Limb (tissue), 2 donors: ENCODE measurements at regions not wholly inside any gene's neighbourhood (a gene's known extent, or its start where the extent isn't known, plus 50 kb on each side); places are given as distances from the start of the nearest gene placed in this dataset.
"Not testable (repeated sequence)": the region's sequence is repeated elsewhere in the genome, so short reads cannot be mapped to it uniquely, and the experiment has no call there.

Experiments used
- DNase-seq, 2 donors: peaks; one replicate each; pipeline ENCODE4 v3.0.0-alpha.2; 2016; ENCODE audit errors: extremely low spot score in 2 of 2

DNA sequence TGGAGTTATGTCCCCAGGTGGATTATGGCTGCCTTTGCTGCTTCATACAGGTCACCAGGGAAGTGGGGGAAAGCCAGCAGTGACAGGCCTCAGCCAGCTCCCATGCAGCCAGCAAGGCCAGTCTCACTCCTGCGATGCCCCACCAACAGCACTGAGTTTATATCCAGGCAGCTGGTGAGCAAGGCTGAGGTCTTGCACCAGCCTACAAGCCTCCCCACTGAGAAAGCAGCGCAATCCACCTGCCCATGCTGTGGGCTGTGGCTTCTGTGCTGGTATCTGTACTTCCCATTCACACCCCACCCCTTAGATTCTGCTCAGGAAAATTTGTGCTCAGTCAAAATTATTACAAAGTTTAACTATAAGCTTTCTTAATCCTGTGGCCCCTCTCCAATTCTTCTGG, 153.5 kb downstream of the HHIP start:
- no peak for DNase-seq

DNA sequence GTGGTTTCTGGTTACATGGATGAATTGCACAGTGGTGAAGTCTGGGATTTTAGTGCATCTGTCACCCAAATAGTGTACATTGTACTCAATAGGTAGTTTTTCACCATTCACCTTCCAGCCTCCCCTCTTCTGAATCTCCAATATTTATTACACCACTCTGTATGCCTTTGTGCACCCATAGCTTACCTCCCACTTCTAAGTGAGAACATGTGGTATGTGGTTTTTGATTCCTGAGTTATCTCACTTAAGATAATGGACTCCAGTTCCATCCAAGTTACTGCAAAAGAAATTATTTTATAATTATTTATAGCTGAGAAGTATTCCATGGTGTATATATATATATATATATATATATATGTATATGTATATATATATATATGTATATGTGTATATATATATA, 155.8 kb downstream of the HHIP start:
- no peak for DNase-seq

DNA sequence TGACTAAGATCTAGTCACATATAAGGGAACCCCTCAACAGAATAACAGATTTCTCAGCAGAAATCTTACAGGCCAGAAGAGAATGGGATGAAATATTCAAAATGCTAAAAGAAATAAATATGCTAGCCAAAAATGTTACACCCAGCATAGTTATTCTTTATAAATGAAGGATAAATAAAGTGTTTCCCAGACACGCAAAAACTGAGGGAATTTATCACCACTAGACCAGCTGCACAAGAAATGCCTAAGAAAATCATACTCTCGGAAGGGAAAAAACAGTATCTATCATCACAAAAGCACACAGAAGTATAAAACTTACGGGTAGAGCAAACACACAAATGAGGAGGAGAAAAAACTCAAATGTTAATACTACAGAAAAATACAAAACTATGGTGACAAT, 162.1 kb downstream of the HHIP start:
- no peak for DNase-seq

DNA sequence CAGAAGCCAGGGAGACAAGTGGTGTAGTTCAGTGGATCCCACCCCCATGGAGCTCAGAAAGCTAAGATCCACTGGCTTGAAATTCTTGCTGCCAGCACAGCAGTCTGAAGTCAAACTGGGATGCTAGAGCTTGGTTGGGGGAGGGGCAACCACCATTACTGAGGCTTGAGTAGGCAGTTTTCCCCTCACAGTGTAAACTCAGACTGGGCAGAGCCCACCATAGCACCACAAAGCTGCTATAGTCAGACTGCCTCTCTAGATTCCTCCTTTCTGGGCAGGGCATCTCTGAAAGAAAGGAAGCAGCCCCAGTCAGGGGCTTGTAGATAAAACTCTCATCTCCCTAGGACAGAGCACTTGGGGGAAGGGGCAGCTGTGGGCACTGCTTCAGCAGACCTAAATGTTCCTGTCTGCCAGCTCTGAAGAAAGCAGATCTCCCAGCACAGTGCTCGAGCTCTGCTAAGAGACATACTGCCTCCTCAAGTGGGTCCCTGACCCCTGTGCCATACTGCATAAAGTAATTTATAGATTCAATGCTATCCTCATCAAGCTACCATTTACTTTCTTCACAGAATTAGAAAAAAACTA, 163.2 kb downstream of the HHIP start:
- no peak for DNase-seq

DNA sequence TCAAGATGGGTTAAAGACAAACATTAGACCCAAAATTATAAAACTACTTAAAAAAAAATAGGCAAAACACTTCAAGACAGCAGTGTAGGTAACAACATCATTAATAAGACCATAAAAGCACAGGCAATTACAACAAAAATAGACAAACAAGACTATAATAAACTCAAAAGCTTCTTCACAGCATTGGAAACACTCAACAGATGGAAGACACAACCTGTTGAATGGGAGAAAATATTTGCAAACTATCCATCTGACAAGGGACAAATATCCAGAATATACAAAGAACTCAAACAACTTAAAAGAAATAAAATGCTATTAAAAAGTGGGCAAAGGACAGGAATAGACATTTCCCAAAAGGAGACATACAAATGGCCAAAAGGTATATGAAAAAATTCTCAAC, 170.7 kb downstream of the HHIP start:
- DNase-seq = no peak

DNA sequence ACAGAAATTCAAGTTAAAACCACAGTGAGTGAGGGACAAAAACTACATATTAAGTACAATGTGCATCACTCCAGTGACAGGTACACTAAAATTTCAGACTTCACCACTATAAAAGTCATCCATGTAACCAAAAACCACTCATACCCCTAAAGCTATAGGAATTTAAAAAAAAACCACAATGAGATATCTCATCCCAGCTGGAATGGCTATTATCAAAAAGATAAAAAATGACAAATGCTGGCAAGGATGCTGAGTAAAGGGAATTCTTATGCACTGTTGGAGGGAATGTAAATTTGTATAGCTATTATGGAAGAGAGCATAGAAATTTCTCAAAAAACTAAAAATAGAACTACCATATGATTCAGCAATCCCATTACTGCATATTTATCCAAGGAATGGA, 171.1 kb downstream of the HHIP start:
- no peak for DNase-seq

DNA sequence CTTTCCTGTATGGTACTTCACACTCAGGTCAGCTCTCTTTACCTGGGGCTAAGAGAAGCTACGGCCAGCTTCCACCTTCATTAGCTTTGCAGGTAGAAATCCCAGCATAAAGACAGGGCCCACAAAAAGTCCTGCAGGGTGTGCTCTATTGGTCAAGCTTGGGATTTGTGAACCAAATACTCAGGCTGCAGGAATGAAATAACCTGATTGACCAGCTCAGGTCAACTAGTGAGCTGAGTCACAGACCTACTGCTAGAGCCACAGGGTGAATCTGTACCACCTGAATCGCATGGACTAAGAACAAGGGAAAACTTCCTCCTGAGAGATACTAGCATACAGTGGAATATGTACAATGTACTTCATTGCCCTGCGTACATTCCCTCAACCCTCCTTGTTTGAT, 172.2 kb downstream of the HHIP start:
- DNase-seq = no peak

DNA sequence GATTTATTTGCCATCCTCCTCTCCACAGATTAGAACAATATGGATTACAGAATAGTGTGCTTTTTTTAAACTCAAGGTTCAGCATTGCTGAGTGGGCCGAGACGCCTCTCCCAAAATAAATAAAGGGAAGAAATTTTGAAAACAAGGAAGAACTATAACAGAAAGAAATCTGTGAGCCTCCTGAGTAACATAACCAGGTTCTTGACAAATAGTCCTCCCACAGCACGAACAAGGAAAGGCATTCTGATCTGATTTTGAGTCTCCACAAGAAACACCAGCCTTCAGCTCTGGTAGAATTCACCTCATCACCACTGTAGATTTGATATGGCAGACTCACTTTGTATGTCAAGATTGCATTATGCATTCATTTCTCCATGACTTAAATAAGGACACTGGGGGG, 173.6 kb downstream of the HHIP start:
- no peak for DNase-seq

DNA sequence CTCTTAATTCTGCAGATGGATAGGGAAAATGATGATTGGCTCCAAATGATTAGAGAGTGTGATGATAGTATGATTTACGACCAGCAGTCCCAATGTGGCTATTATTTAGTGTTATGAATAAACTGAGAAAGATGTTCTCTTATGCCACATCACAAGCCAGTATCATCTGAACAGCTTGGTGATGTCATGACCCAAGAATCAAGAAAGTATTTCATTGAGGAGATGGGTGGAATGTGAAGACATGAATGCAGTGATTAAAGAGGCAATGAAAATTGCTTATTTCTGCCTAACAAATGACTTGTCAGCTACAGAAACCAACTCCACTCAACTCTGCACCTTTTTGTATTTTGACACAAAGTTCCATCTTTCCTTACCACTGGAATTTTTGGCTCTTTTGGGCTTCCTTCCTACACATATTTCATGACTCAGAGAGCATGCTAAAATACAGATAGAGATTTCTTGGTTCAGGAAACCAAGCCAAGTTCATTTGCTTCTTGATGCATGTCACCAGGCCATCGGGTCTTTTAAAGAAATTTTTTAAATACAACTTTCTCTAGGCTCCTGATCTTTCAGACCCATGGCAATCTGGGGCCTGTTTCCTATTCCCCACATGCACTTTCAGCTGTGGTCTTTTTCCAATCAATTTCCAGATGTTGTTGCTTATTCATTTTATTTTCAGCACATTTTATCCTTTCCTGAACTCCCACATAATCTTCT, 174.2 kb downstream of the HHIP start:
- peak in 1 of 2 donors; percentile 30 for DNase-seq

DNA sequence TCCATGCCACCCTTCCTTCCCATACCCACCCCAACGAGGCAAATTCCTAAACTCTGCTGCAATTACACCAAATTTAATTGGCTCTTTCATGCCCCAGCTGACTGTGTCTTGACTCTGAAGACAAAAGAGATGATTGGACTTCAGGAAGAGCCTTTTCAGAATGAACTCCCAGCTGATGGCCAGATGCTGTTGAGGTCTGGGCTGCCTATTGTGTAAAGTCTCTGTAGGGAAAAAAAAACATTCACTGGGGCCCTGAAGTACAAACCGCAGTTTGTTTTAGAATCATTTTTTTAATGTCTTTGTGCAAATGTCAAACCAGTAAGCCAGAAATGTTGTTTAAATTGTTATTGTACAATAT, 174.8 kb downstream of the HHIP start:
- DNase-seq = peak in 1 of 2 donors; percentile 38

DNA sequence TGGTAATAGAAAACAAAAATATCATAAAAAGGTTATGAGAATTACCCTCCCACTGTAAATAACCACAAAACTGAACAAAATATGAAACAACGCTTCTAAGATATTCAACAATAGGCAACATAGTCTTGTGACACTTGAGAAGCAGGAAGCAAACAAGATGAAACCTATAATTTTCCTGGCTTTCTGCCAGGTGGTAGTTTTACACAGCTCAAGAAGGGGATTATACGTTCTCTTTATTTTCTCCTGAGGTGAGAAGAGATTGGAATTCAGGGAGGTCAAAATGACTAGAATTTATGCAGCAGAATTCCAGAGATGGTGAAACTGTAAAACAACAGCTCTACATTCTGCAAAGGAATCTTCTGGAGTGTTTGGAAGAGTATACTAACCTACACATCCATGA, 186.0 kb downstream of the HHIP start:
- DNase-seq = no peak

DNA sequence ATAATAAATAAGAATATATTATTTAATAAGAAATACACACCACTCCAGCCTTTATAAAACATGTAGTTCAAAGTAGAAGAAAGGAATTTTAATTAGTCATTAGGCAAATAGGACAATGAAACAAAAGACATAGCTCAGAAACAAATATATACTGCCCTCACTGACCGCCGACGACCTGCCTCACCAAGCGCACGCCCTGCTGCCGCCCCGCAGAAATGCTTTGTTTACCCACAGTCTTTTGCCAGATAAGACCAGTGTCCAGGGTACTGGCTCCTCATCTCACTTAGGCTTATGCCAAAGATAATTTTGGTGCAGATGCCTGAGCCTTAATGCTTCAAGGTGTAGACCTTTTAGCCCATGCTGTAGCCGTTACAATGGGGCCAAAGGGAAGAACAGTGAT, 199.5 kb downstream of the HHIP start:
- DNase-seq = no peak

DNA sequence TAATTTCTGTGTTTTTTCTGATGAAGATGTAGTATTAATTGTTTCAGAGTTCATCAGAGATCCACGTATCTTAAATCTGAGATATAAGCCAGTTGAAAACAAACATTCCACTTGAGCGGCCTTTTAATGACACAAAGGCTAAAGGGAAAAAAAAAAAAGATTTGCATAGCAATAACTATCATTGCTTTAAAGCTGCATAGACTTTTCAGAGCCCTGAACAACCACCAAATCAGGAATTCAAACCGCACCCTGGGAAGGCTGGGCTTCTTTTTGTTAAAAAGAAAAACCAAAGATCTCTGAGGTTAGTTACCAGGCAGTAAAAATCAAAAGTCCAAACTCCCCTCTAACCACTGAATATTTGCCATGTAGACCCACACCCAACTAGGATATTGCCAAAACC, 206.0 kb downstream of the HHIP start:
- DNase-seq = no peak

DNA sequence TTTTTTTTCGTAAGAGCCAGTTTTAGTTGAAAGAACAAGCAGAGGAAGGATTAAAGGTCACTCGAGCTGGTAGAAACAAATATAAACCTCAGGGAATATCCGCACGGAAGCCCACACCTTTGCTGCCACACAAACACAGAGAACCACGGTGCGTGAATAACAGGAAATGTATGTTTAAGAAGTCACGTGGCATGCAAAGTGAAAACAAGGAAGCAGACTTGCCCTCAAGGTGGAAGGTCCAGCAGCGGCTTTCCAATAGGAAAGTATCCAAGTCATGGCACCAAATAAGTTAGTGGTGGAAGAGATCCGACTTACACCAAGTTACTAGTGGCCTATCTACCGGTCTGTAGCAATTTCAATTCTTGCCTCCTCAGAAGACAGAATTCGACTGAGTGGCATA, 215.5 kb downstream of the HHIP start:
- DNase-seq = no peak

DNA sequence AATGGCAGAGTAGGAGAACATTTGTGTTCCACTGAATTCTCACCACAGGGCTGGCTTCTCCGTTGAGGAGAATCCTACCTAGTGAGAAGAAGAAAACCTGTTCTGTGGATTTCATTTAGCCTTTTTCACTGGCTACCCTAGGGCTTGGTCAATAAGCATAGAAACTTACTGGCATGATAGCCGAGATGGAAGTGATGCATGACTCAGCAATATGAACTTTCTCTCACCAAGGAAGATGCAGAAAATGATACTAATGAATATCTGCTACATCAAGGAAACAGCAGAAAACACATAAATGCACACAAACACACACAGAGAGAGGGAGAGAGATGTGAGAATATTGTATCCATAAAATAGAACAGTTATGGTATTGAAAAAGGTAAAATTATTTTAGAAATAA, 216.3 kb downstream of the HHIP start:
- no peak for DNase-seq

DNA sequence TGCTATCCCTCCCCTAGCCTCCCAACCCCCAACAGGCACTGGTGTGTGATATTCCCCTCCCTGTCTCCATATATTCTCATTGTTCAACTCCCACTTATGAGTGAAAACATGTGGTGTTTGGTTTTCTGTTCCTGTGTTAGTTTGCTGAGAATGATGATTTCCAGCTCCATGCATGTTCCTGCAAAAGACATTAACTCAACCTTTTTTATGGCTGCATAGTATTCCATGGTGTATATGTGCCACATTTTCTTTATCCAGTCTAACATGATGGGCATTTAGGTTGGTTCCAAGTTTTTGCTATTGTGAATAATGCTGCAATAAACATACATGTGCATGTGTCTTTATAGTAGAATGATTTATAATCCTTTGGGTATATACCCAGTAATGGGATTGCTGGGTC, 218.9 kb downstream of the HHIP start:
- DNase-seq = not testable (repeated sequence)

DNA sequence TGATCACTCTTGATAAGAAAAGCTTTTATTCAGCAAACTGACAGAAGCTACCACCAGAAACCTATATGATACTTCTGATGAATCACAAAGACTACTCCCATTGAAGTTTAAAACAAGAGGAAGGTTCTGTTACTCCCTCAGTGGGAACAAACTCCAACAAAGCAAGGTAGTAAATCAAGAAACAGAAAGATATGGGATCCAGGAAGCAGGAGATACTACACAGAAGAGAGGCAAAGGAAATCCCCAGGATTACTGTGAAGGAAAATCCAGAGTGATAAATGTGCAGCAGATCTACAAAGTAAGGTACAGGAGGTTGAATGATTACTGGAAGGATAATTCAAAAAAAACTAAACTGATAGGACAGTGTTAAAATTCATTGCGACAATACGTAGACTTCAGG, 222.4 kb downstream of the HHIP start:
- no peak for DNase-seq

DNA sequence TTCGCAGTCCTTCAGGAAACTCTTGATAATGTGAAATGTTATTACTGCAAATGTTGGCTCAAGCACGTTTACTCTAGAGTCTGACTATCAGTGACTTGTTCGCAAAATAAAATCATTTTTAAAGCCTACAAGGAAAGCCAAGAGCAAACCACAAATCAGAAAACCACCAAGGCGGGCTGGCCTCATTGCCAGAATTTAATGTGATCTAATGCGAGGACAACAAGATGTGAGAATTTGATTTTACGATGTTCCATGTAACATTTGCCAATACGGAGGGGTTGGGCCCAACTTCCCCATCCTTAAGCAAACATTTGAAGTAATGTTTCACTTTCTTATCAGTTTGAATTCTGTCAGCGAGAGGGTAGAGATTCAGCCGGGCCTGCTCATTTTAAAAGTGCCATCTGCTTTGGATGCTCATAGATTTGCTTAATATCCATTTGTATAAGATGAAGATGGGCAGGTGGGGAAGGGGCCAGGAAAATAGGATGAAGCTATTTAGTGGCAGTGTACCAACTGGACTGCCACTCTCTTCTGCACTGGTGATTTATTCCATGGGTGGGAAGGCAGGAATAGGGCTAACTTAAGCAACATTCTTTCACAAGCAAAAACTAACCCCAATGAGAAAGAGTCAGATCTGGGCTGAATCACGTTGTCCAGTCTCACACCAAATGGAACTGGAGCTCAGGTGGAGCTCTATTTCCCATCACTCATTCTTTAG, 225.3 kb downstream of the ANAPC10 start:
- DNase-seq = peak in 1 of 2 donors; percentile 35

DNA sequence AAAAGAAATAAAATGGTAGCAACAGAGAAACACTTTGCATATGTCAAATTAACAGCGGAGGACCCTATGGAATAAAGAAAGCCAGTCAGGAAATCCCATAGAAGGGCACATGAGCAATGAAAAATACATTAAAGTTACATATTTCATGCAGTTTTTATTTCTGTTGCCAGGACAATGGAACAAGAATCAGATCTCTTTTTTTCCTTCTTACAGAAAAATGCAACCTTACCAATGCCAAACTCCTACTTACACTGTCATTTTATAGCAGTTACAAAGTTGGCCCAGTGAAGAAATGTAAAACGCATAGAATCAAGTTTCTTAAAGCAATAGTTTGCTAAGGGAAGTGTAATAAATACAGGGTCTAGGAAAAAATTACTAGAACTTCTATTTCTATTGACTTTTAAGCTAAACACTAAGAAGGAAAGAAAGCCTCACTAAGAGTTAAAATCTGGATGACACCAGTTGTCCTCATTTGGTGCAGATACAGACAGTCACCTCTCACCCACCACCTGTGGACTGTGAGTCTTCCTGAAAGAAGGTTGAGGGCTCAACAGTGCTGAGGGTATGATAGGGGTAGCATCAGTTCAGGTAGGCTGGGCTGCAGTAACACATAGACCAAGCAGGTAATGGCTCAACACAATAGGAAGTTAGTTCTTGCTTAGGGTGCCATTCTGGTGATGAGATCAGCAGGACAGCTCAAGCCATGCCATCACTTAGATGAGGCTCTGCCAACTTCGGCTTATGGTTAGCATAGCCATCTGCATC, 224.6 kb downstream of the ANAPC10 start:
- DNase-seq = peak in 1 of 2 donors; percentile 58

DNA sequence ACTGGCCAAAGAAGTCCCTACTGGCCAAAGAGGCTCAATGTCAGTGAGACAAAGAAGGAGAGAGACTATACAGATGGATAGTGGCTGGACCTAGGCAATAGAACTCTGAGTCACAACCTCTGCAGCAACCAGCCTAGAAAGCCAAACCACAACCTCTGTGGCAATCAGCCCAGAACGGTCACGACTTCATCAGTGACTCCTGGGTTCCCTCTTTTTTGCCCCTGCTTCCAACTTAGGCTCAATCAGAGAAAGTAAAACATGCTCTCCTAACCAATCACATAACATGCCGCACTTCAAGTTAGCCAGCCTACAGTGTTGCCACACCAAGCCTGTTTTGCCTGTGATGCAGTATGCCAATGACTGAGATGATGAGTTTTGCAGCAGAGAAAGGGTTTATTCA, 203.4 kb downstream of the ANAPC10 start:
- DNase-seq = no peak

DNA sequence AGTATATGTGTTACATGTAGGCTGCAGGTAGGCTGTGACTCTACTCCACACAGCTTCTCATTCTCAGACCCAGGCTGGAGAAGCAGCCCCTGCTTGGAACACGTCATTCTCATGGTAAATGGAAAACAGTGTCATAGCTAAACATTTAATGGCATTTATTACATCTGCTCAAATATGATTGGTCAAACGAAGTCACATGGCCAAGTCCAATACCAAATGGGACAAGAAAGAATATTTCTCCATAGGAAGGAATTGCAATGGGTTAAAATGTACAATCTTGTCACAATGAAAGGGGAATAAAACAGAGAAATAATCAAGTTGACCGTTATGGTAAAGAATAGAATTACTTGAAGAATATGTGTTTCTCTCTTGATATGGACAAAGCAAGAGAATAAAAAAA, 198.6 kb downstream of the ANAPC10 start:
- no peak for DNase-seq

DNA sequence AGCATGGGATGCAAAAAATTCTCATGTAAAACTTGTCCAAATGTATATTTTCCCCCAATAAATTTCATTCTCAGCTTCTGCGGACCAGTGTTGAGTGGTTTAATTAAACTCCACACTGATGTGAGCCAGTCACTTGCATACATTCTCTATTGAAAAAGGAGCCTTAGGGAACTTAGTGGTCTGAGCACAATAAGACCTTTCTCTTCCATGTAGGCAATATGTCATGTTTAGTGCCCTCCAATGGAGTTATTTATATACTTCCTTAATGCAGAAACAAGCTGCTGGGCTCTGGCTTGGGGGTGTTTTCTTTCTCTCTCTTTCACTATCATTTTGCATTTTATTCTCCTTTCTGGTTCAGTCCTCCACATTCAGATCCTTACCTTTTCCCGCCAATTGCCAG, 196.9 kb downstream of the ANAPC10 start:
- DNase-seq = no peak
